PC-3 (cell line): ENCODE measurements at regions not wholly inside any gene's neighbourhood (a gene's known extent, or its start where the extent isn't known, plus 50 kb on each side); places are given as distances from the start of the nearest gene placed in this dataset.

ENCODE experiments used
- CTCF ChIP-seq: fragments of 300-600 bp; sonication (generic); conservative IDR thresholded peaks from 2 replicates; pipeline ENCODE4 v1.5.1; 2017; ENCODE audit warnings: antibody characterized with exemption, low read depth, mild to moderate bottlenecking, low read length
- EZH2 ChIP-seq: fragments of 300-600 bp; sonication (generic); IDR thresholded peaks from one replicate; pipeline ENCODE4 v1.6.1; 2017; ENCODE audit warnings: antibody characterized with exemption, mild to moderate bottlenecking, low read length; ENCODE audit not compliant: unreplicated experiment
- EZH2phosphoT487 ChIP-seq: fragments of 300-600 bp; sonication (generic); IDR thresholded peaks from 2 replicates; pipeline ENCODE4 v1.6.1; 2018; ENCODE audit warnings: mild to moderate bottlenecking, antibody characterized with exemption, low read length, borderline replicate concordance

GRCh38 chr2:168392024-168392423 is 64.0 kb upstream of the CERS6 start:
- no peak for TF ChIP-seq CTCF
- TF ChIP-seq EZH2, result no peak
- no peak for TF ChIP-seq EZH2phosphoT487
